HG03280 (cell line): ENCODE measurements at regions not wholly inside any gene's neighbourhood (a gene's known extent, or its start where the extent isn't known, plus 50 kb on each side); places are given as distances from the start of the nearest gene placed in this dataset.

Source experiments
- ATAC-seq: cut with Tn5 transposase; IDR thresholded peaks from one replicate; pipeline ENCODE4 v1.9.1; 2021; ENCODE audit warnings: mild to moderate bottlenecking, moderate library complexity; ENCODE audit not compliant: unreplicated experiment

GRCh38 chr15:93219859-93220420 is 130.9 kb upstream of the RGMA start:
- no peak for ATAC-seq

GRCh38 chr15:93217343-93217742 is 128.3 kb upstream of the RGMA start:
- ATAC-seq = no peak

DNA sequence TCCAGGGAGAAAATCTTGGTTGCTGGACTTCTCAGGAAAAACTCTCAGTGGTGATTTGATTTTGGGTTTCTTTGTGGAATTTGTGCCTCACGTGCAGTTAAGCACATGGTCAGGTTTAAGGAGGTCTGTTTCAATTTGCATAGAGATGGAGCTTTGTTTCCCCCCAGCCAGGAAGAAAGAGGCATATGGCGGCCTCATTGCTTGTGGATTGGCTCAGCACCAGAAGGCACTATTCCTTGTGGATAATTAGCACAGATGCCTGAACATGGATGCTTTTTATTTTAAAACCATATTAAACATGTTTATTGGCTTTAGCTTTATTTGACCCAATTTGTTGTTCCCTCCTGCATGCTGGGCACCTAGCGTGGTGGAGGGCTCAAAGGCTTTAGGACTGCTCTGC is 125.1 kb upstream of the RGMA start:
- ATAC-seq = no peak

GRCh38 chr15:93213281-93213680 is 124.3 kb upstream of the RGMA start:
- no peak for ATAC-seq

- ATAC-seq = no peak
Observed at GRCh38 chr15:93212578-93212977, 123.6 kb upstream of the RGMA start.

DNA sequence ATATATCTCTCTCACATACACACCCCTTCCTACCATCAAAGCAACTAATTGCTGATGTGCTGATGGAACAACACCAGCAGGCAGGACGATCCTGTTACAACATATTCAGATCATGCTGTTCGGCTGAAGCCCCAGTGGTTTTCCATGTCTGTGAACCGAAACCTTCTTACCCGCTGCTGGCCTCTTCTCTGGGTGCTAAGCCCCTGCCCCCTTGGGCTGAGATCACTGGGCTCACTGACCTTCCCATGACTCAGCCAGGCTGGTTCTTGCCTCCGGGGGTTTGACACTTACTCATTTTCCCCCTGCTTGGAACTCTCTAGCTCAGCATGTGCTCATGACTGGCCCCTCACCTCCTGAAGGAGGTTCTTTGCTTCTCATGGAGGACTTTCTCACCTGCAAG is 122.0 kb upstream of the RGMA start:
- ATAC-seq = no peak

- no peak for ATAC-seq
Observed at GRCh38 chr15:93209690-93210445, 120.9 kb upstream of the RGMA start.

DNA sequence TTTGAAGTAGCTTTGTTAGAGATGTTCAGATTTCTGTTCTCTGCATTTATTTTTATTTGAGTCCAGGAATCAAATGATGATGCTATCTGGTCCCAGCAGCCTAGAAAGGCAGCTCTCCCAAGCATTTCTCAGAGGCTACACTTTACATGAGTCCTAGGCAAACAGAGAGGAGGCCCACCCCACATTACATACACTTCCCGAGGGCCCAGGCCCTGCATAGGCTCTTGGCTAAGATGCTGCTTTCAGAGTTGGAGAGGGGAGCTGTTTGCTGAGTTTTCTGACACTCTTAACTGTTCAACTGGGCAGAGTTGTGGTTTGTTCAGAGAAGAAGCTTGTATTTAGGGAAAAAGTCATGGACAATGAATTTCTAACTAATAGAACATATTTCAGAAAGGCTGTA is 117.9 kb upstream of the RGMA start:
- ATAC-seq = no peak

DNA sequence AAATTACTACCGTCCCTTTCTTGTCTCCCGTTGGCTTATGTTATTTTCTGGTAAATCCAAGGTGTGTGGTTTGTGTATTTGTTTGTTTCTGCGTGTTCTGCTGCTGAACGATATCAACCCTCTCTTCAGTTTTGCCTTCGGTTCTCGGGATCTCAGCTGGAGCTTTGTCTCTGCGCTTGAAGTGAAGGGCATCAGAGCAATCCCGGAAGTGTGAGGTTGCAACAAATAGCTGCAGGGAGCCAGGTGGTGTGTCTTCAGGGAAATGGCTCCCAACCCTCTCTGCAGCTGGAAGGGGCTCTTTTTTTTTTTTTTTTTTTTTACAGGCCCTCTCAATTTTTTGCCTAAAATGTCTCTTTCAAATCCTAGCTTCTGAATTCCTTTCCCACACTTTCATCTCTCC is 116.4 kb upstream of the RGMA start:
- ATAC-seq = no peak

GRCh38 chr15:93203036-93203435 is 114.0 kb upstream of the RGMA start:
- ATAC-seq = no peak

DNA sequence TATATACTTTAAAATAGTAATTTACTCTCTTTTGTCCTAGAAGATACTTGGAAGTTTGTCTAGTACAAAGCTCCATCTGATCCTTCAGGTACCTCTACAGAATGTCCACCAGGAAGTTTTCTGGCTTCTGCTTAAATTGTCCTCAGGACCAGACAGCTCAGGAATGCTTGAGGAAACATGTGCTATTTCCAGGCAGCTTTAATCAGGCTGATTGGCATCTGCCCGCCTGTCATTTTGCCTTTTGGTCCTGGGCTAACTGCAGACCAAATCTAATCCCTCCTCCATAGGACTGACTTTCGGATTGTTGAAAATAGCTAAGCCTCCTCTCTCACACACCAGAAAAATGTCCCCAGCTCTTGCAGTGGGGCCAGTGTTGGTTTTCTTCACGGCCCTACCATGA is 113.4 kb upstream of the RGMA start:
- no peak for ATAC-seq

DNA sequence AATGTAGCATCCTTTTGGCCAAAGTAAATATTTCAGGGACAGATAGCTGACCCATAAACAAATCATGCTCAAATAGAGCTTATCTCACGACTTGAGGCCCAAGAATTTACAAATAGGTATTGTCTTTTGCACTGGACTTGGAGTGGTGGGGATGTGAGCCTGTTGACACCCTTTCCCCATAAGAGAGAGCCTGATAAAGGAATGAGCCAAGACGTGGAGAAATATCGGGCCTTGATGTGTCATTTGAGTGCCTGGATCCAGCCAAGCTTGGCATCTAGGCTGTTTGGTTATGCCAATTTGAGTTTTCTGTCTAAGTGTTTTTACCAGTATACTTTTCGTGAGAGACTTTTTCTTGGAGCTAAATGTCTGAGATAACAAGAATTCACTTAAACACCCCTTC is 112.9 kb upstream of the RGMA start:
- ATAC-seq = no peak

DNA sequence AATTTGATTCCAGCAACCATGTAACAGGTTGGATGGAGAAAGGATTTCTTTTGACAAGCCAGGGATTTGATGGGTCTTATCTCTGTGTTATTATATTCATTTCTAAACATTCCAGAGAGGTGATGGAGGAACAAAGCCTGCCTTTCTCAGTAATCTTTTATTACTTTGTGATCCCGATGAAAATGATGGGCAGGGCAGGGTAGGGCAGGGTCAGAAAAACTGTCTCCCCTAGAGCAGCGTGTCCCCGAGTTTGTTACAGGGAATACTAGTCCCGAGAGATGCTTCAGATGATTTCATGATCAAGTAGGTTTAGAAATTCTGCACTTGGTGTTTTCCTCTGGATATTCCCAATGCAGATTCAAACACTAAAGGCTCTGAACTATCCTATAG is 111.8 kb upstream of the RGMA start:
- ATAC-seq = no peak

DNA sequence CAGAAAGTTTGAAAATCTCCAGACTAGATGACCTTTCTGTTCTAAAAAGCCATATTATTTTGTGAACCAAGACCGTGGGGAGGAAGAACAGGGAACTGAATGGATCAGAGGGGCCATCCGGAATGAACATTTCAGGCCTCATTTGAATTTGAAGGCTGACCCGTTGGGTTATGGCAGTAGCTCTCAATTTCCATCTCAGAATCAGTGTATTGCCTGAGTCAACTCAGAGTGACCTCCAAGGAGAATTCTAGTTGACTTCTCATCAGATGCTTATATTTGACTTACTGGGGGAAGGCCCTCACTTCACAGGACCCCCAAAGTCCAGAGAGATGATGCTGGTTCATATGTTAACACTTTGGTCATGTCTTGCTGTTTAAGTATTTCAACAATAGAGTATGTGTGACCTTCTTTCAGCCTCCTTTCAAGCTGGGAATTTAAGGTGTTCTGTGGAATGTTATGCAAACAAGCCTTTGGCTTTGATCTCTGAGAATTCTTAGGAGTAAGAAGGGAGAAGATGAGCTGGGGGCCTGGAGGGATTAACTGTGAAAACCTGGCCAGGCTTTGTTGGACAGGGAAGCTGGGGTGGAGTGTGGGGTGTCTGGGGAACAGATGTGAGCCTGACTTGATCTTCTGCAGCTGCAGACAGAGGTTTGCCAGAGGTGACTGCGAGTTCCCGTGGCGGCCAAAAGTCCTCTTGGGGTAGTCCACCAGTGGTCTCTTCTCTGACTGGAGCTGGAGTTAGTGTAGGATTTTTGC is 111.2 kb upstream of the RGMA start:
- ATAC-seq = no peak

DNA sequence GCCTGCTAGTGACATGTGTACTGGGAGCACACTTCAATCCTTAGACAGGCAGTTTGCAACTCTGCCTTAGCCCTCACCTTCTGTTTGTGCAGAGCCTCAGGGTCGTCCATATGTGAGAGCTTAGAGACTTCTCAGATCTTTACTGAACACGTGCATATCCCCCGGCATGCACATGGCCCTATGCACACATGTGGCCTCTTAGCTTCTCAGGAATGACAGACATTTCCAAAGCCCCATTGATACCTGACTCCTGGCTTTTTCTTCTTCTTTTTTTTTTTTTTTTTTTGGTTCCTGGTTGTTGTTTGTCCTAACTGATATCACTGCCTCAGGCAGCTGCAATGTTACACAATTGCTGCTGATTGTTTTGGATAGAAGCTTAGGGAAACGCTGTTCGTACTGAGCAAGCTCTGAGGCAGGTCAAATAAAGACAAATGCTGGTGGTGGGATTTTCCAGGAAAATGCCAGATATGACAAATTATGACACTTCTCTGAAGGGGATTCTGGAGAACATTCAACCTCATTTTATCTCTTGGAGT is 107.2 kb upstream of the RGMA start:
- ATAC-seq = no peak

DNA sequence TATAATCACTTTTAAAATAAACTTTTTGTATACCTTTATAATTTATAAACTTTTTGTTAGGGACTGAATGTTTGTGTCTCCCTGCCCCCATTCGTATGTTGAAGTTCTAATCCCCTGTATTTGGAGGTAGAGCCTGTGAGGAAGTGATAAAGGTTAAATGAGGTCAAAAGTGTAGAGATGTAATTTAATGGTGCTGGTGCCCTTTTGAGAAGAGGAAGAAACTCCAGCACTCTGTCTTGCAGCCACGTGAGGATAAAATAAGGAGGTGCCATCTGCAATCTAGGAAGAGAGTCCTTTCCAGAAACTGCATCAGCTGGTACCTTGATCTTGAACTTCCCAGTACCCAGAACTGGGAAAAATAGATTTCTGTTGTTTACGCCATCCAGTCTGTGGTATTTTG is 106.1 kb upstream of the RGMA start:
- ATAC-seq = no peak

GRCh38 chr15:93190238-93190637 is 101.2 kb upstream of the RGMA start:
- ATAC-seq = no peak

DNA sequence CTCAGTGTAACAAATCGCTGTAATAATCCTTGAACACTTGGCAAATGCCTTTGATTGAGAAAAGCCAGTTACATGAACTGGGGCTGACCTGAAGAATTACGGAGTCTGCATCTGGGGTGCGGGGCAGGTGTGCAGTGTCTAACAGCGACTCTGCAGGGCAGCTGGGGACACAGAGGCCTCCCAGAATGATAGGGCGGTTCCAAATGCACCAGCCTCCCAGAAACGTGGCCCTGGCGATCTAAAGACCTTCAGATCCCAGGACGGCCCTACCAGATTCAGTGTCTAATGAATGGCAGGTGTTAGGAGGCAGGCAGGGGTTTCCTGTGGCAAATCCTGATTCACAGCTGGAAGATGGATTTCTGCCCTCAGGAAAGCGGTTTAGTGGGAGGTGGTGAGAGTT is 100.5 kb upstream of the RGMA start:
- no peak for ATAC-seq

GRCh38 chr15:93188236-93188635 is 99.2 kb upstream of the RGMA start:
- ATAC-seq = no peak

DNA sequence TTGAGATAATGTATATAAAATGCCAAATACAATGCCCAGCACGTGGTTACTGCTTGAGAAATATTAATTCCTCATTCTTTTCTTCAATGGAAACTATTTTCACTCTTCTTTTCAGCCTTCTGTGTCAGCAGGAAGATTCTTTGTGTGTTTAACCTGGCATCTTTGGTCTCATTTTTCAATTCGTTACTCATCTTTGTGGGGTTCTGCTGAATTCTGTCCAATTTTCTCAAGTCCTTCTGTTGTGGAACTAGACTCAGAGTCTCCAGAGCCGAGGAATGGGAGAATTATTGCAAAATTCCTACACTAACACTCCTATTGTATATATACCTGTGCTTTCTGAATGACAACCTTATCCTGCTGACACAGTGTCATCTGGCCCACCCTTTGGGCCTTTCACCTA is 96.8 kb upstream of the RGMA start:
- ATAC-seq = no peak

DNA sequence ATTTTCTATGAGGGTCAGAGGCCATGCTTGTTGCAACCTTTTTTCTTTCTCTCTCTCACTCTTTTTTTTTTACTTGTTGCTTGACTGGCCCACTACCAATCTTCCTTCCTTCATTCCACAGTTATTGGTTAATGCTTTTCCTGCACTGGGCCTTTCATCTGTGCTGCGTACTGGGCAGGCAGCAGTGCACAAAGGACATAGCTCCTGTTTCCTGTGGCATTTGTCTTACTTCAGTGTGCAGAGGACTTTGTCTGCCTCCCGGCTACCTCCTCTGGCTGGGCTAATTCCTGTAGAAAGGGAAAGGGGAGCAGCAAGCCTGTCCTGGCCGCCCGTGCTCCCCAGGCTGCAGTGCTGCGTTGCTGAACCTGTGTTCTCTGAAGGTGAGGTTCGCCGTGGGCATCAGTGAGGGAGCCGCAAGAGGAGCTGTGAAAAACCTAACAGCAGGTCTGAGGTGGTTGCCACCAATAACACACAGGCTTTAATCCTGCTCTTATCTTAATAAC is 93.7 kb upstream of the RGMA start:
- ATAC-seq = no peak

GRCh38 chr15:93180656-93181055 is 91.6 kb upstream of the RGMA start:
- no peak for ATAC-seq
